ENCODE measurements at regions not wholly inside any gene's neighbourhood (a gene's known extent, or its start where the extent isn't known, plus 50 kb on each side); places are given as distances from the start of the nearest gene placed in this dataset.
"Not testable (repeated sequence)": the region's sequence is repeated elsewhere in the genome, so short reads cannot be mapped to it uniquely, and the experiment has no call there.

GRCh38 chr3:102025606-102026270 is 176.4 kb downstream of the NFKBIZ start:
- no peaks in the 10 kb centered on the region for H3K9me3 Mint-ChIP-seq
- H3K4me3 Mint-ChIP-seq, result peak overlapping the region in 1 of 4 donors; percentile 40
- no peak overlapping the region for H3K27ac Mint-ChIP-seq
- no peaks in the 10 kb centered on the region for H3K36me3 Mint-ChIP-seq
- H3K27me3 Mint-ChIP-seq, result no peaks in the 10 kb centered on the region
- peaks cover 0 to 20% (median 18%) of the 10 kb centered on the region in 3 donors for H3K4me1 Mint-ChIP-seq

DNA sequence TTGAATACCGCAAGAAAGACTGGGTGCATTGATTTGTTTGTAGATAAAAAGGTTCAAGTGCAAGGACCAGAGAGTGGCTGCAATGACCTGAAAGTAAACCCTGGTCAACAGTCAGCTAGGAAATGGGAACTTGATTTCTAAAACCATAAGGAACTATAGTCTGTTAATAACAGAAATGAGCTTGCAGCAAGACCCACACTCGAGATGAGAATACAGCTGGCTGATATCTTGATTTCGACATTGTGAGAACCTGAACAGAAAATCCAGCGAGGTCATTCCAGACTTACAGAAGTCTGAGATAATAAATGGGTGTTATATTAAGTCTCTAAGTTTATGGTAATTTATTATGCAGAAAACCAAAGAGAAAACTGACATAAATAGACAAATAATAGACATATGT is 177.3 kb downstream of the NFKBIZ start:
- no peaks in the 10 kb centered on the region for H3K27me3 Mint-ChIP-seq
- H3K4me3 Mint-ChIP-seq, result no peak overlapping the region
- H3K27ac Mint-ChIP-seq, result no peak overlapping the region
- no peaks in the 10 kb centered on the region for H3K9me3 Mint-ChIP-seq
- peaks cover 0 to 17% (median 15%) of the 10 kb centered on the region in 3 donors for H3K4me1 Mint-ChIP-seq
- no peaks in the 10 kb centered on the region for H3K36me3 Mint-ChIP-seq

- H3K4me1 Mint-ChIP-seq, result peaks cover 2 to 17% (median 7%) of the 10 kb centered on the region in 3 donors
- H3K27me3 Mint-ChIP-seq, result no peaks in the 10 kb centered on the region
- no peaks in the 10 kb centered on the region for H3K9me3 Mint-ChIP-seq
- no peaks in the 10 kb centered on the region for H3K36me3 Mint-ChIP-seq
- H3K27ac Mint-ChIP-seq, result no peak overlapping the region
- H3K4me3 Mint-ChIP-seq, result no peak overlapping the region
These were observed 181.3 kb downstream of the NFKBIZ start for GRCh38 chr3:102030661-102031060.

DNA sequence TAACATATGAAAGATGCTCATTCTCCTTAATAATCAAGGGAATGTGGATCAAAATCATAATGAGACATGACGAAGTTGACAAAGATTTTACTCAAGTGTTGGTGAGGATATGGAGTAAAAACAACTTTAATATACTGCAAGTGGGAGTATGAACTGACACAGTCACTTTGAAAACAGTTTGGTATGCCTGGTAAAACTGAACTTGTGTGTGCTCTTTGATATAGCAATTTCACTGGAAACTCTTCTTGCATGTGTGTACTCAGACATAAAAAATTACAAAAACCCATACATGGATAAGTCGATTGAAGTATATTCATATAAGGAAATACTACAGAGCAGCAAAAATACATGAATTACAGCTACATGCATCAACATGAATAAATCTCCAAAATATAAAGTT is 182.5 kb downstream of the NFKBIZ start:
- peaks cover 8 to 21% (median 9%) of the 10 kb centered on the region in 3 donors for H3K4me1 Mint-ChIP-seq
- no peaks in the 10 kb centered on the region for H3K27me3 Mint-ChIP-seq
- no peaks in the 10 kb centered on the region for H3K36me3 Mint-ChIP-seq
- H3K4me3 Mint-ChIP-seq, result no peak overlapping the region
- H3K27ac Mint-ChIP-seq, result no peak overlapping the region
- no peaks in the 10 kb centered on the region for H3K9me3 Mint-ChIP-seq

GRCh38 chr3:102032491-102033383 is 183.4 kb downstream of the NFKBIZ start:
- no peak overlapping the region for H3K27ac Mint-ChIP-seq
- H3K4me1 Mint-ChIP-seq, result peaks cover 15 to 30% (median 15%) of the 10 kb centered on the region in 3 donors
- no peaks in the 10 kb centered on the region for H3K9me3 Mint-ChIP-seq
- no peaks in the 10 kb centered on the region for H3K27me3 Mint-ChIP-seq
- H3K4me3 Mint-ChIP-seq, result no peak overlapping the region
- H3K36me3 Mint-ChIP-seq, result no peaks in the 10 kb centered on the region

DNA sequence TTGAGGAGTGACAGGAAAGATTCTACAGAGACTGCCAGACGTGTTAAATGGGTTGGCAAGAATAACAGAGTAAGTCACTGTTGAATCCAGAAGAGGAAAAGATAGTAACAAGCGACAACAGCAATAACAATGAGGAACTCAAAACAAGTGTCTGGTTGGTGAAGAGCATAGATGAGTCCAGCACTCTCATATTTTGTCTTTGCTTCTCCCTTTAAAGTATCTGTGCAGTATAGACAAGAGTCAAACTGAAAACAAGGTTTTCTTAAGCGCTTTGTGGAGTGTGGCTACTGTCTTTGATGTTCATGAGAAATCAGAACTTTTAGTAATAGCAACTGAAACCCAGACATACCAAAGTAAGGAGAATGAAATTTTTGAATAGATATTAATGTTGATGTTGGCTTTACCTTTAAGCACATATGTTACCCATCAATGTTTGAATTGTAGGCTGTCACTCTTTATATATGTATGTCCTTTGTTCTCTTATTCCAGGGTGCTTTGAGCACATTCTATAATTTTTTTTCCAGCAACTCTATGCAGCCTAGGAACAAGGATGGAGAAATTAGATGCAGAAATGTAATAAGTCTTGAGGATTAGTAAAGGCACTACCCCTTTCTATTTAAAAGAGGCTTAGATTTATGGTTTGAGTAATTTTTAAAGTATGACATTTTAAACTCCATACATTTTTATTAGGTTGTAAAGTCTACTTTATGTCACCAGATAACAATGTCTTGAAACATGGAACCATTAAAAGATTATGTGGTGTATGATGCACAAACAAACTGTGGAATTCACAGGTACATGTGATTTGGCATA is 185.5 kb downstream of the NFKBIZ start:
- no peak overlapping the region for H3K27ac Mint-ChIP-seq
- no peaks in the 10 kb centered on the region for H3K9me3 Mint-ChIP-seq
- H3K27me3 Mint-ChIP-seq, result no peaks in the 10 kb centered on the region
- no peaks in the 10 kb centered on the region for H3K36me3 Mint-ChIP-seq
- H3K4me1 Mint-ChIP-seq, result peaks cover 23 to 40% (median 24%) of the 10 kb centered on the region in 3 donors
- H3K4me3 Mint-ChIP-seq, result no peak overlapping the region

DNA sequence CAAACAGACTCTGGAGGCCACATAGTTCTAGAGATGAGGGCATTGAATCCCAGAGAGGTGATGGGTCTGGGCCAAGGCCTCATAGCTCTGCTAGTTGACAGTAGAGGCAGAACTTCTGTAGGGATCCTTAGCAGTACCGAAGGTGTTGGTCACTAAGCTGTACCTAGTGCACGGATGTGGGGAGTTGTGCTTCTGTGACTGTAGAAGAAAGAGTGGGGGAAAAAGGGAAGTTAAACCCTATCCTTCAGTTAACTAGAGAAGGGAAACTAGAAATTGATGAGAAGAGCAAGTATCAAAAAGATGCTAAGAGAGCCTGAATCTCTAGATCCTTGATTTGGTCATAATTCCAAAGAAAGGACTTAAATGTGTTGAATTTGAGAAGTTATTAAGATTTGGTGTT is 186.7 kb downstream of the NFKBIZ start:
- Mint-ChIP-seq H3K27me3 (no peaks in the 10 kb centered on the region), H3K4me1 (peaks cover 23 to 41% (median 24%) of the 10 kb centered on the region in 3 donors), H3K4me3 (no peak overlapping the region), H3K9me3 (no peaks in the 10 kb centered on the region), H3K27ac (no peak overlapping the region), H3K36me3 (no peaks in the 10 kb centered on the region)

- no peak overlapping the region for H3K4me3 Mint-ChIP-seq
- no peaks in the 10 kb centered on the region for H3K36me3 Mint-ChIP-seq
- peaks cover 23 to 44% (median 24%) of the 10 kb centered on the region in 3 donors for H3K4me1 Mint-ChIP-seq
- H3K27ac Mint-ChIP-seq, result no peak overlapping the region
- H3K27me3 Mint-ChIP-seq, result no peaks in the 10 kb centered on the region
- peaks cover 0 to 1% (median 0%) of the 10 kb centered on the region in 3 donors for H3K9me3 Mint-ChIP-seq
These were observed 187.2 kb downstream of the NFKBIZ start for GRCh38 chr3:102036472-102036871.

DNA sequence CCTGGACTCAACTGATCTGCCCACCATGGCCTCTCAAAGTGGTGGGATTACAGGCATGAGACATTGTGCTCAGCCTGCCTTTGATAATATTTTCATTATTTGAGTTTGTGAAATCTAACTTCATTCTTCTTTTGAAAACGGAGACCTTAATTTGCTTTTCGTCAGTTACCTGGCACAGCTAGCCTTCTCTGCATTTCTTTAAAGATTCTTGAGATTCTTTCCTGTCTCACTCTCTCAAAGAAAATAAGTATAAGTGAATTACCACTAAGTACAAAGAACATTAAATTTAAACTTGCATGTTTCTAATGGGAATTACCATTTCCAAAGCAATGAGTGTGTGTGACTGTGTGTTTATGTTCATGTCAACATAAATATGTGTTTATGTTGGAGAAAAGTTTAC is 187.9 kb downstream of the NFKBIZ start:
- Mint-ChIP-seq H3K27ac (no peak overlapping the region), H3K27me3 (no peaks in the 10 kb centered on the region)

GRCh38 chr3:102037791-102038190 is 188.5 kb downstream of the NFKBIZ start:
- Mint-ChIP-seq H3K9me3 (peaks cover 0 to 1% (median 0%) of the 10 kb centered on the region in 3 donors), H3K4me1 (peaks cover 23 to 44% (median 24%) of the 10 kb centered on the region in 3 donors), H3K4me3 (peak overlapping the region in 1 of 4 donors; percentile 14), H3K27me3 (no peaks in the 10 kb centered on the region), H3K36me3 (no peaks in the 10 kb centered on the region), H3K27ac (peak overlapping the region in 1 of 3 donors; percentile 94)

More for the DNA sequence above, 187.9 kb downstream of the NFKBIZ start:
- H3K36me3 Mint-ChIP-seq, result no peaks in the 10 kb centered on the region
- H3K9me3 Mint-ChIP-seq, result peaks cover 0 to 1% (median 0%) of the 10 kb centered on the region in 3 donors
- H3K4me3 Mint-ChIP-seq, result peak overlapping the region in 1 of 4 donors; percentile 17
- peaks cover 23 to 44% (median 24%) of the 10 kb centered on the region in 3 donors for H3K4me1 Mint-ChIP-seq

GRCh38 chr3:102038477-102039142 is 189.3 kb downstream of the NFKBIZ start:
- Mint-ChIP-seq H3K27me3 (no peaks in the 10 kb centered on the region), H3K4me3 (peak overlapping the region in 2 of 4 donors; percentile 42 to 82), H3K36me3 (no peaks in the 10 kb centered on the region), H3K27ac (peak overlapping the region; percentile 20 to 94 (median 34)), H3K4me1 (peaks cover 23 to 44% (median 24%) of the 10 kb centered on the region in 3 donors), H3K9me3 (peaks cover 0 to 1% (median 0%) of the 10 kb centered on the region in 3 donors)

- H3K4me3 Mint-ChIP-seq, H3K36me3 Mint-ChIP-seq, H3K27ac Mint-ChIP-seq, H3K27me3 Mint-ChIP-seq, H3K9me3 Mint-ChIP-seq: not testable (repeated sequence)
- H3K4me1 Mint-ChIP-seq, result peaks cover 23 to 40% (median 24%) of the 10 kb centered on the region in 3 donors
These were observed 190.8 kb downstream of the NFKBIZ start for GRCh38 chr3:102040144-102040543.

GRCh38 chr3:102053375-102053989 is 204.2 kb downstream of the NFKBIZ start:
- Mint-ChIP-seq H3K27ac (no peak overlapping the region), H3K9me3 (peaks cover 2 to 11% (median 10%) of the 10 kb centered on the region in 3 donors), H3K27me3 (no peaks in the 10 kb centered on the region), H3K36me3 (peaks cover 8% of the 10 kb centered on the region), H3K4me1 (peaks cover 15 to 17% (median 17%) of the 10 kb centered on the region in 3 donors), H3K4me3 (no peak overlapping the region)

DNA sequence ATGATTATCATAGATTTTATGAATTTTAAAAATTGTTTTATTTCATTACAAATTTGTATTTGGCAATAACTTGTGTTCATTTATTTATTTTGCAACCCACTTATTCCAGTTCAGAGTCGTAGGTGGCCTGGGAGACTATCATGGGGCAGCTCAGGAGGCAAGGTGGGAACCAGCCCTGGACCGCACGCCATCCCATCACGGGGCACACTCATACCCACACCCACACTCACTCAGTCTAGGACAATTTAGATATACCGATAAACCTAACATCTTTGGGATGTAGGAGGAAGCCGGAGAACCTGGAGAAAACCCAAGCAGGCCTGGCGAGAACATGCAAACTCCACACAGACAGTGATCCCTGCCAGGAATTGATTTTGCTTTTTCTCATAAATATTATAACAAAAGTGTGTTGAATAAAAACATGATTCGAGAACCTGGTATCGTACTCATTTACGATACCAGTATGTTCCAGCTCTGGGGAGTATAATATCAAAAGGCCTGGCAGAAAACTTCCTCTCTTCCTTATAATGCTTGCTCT is 205.3 kb downstream of the NFKBIZ start:
- Mint-ChIP-seq H3K4me3 (no peak overlapping the region), H3K27me3 (no peaks in the 10 kb centered on the region), H3K4me1 (peaks cover 24 to 29% (median 28%) of the 10 kb centered on the region in 3 donors), H3K9me3 (peaks cover 0 to 6% (median 5%) of the 10 kb centered on the region in 3 donors), H3K27ac (no peak overlapping the region), H3K36me3 (peaks cover 8% of the 10 kb centered on the region)
